Astrocyte of the spinal cord (primary cell): ENCODE measurements at regions not wholly inside any gene's neighbourhood (a gene's known extent, or its start where the extent isn't known, plus 50 kb on each side); places are given as distances from the start of the nearest gene placed in this dataset.

Source experiments
- DNase-seq: peaks from one replicate; pipeline ENCODE4 v3.0.0; 2011; ENCODE audit warnings: low read depth, low spot score
- H3K4me3 ChIP-seq: 2 replicates; pipeline ENCODE4 v1.5.1; 2011; ENCODE audit warnings: low read depth, mild to moderate bottlenecking, low read length, moderate library complexity
- CTCF ChIP-seq: IDR thresholded peaks from 2 replicates; pipeline ENCODE4 v1.5.1; 2012; ENCODE audit warnings: low read depth, mild to moderate bottlenecking, low read length, inconsistent platforms
- in situ Hi-C: cut with HindIII; loops from 2 replicates; pipeline ENCODE4 v1.10.0; 2017; ENCODE audit warnings: low sequenced_read_pairs

- no peak for DNase-seq
- in situ Hi-C loops: no loop called here
- TF ChIP-seq CTCF: no peak
- H3K4me3 ChIP-seq: no peak overlapping the region
These were observed 1029.1 kb upstream of the ACO1 start for GRCh38 chr9:31355159-31355882.

GRCh38 chr9:31355965-31356364 is 1028.5 kb upstream of the ACO1 start:
- H3K4me3 ChIP-seq: no peak overlapping the region
- no peak for DNase-seq
- in situ Hi-C loops: no loop called here
- no peak for TF ChIP-seq CTCF

- no peak overlapping the region for H3K4me3 ChIP-seq
- TF ChIP-seq CTCF: no peak
- DNase-seq: no peak
- in situ Hi-C loops: no loop called here
These were observed 1025.4 kb upstream of the ACO1 start for GRCh38 chr9:31359071-31359470.

GRCh38 chr9:31364171-31364570 is 1020.3 kb upstream of the ACO1 start:
- no peak overlapping the region for H3K4me3 ChIP-seq
- no peak for DNase-seq
- no peak for TF ChIP-seq CTCF
- in situ Hi-C loops: no loop called here

GRCh38 chr9:31372799-31373587 is 1011.5 kb upstream of the ACO1 start:
- no peak overlapping the region for H3K4me3 ChIP-seq
- no peak for DNase-seq
- in situ Hi-C loops: no loop called here
- no peak for TF ChIP-seq CTCF

- no peak for DNase-seq
- TF ChIP-seq CTCF: no peak
- in situ Hi-C loops: no loop called here
- H3K4me3 ChIP-seq: no peak overlapping the region
These were observed 1007.1 kb upstream of the ACO1 start for GRCh38 chr9:31377358-31377757.
